ENCODE measurements at regions not wholly inside any gene's neighbourhood (a gene's known extent, or its start where the extent isn't known, plus 50 kb on each side); places are given as distances from the start of the nearest gene placed in this dataset.

DNA sequence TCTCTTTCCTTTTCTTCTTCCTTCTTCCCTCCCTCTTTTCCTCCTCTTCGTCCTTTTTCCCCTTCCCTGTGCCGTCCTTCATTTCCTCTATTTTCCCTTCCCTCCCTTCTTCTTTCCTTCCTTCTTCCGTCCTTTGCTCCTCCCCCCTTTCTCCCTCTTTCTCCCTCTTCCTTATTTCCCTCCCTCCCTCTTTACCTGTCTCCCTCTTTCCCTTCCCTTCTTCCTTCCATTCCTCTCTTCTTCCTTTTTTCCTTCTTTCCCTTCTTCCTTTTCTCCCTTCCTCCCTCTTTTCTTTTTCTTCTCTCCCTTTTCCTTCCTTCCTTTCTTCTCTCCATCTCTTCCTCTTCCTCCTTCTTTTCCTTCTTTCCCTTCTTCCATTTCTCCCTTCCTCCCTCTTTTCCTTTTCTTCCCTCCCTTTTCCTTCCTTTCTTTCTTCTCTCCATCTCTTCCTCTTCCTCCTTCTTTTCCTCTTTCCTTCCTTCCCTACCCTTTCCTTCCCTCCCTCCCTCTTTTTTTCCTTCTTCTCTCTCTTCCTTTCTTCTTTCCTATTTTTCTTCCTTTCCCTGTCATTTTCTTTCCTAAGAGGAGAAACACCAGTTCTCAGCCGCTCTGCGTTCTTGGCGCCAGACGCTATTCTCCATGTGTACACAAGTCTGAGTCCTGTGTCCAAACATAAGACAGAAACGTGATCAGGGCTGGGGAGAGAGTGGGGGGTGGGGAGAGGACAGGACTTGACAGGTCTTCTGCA is 597.1 kb downstream of the MID1IP1 start:
- TF ChIP-seq, protein P1, sequence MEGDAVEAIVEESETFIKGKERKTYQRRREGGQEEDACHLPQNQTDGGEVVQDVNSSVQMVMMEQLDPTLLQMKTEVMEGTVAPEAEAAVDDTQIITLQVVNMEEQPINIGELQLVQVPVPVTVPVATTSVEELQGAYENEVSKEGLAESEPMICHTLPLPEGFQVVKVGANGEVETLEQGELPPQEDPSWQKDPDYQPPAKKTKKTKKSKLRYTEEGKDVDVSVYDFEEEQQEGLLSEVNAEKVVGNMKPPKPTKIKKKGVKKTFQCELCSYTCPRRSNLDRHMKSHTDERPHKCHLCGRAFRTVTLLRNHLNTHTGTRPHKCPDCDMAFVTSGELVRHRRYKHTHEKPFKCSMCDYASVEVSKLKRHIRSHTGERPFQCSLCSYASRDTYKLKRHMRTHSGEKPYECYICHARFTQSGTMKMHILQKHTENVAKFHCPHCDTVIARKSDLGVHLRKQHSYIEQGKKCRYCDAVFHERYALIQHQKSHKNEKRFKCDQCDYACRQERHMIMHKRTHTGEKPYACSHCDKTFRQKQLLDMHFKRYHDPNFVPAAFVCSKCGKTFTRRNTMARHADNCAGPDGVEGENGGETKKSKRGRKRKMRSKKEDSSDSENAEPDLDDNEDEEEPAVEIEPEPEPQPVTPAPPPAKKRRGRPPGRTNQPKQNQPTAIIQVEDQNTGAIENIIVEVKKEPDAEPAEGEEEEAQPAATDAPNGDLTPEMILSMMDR (IDR thresholded peaks at IDR 0.05; ENCODE audit: low read depth, low read length), result no peak
- TF ChIP-seq EZH2phosphoT487 (IDR thresholded peaks at IDR 0.05; ENCODE audit: low read depth), result no peak

Data from OCI-LY3 (cell line).